Activated CD4-positive, alpha-beta T cell treated with anti-CD3 and anti-CD28 coated beads, Interleukin-2, amount 10 ng/mL, durations not matched to agents 7 days and 5 days (primary cell): ENCODE measurements at regions not wholly inside any gene's neighbourhood (a gene's known extent, or its start where the extent isn't known, plus 50 kb on each side); places are given as distances from the start of the nearest gene placed in this dataset.
A peak's percentile ranks its signal among the peaks of the same experiment; 100 is the strongest.

Source experiments
- CTCF ChIA-PET: fragments of 350-600 bp; sonication (Branson Sonifier 250); formaldehyde crosslinking; loops from one replicate; lab custom pipeline; 2021; ENCODE audit warnings: antibody characterized with exemption; lab: Charles Lee
- POLR2A ChIA-PET: fragments of 350-600 bp; sonication (Branson Sonifier 250); formaldehyde crosslinking; loops from one replicate; lab custom pipeline; 2021; ENCODE audit warnings: antibody characterized with exemption; lab: Charles Lee
- DNase-seq: peaks from one replicate; pipeline ENCODE4 v3.0.0-alpha.2; 2020
- H3K27ac Mint-ChIP-seq: one replicate; pipeline ENCODE4 v1.8.0; 2021; ENCODE audit warnings: mild to moderate bottlenecking, moderate library complexity, mixed read lengths
- H3K27me3 Mint-ChIP-seq: one replicate; pipeline ENCODE4 v1.8.0; 2021; ENCODE audit warnings: mixed read lengths
- H3K36me3 Mint-ChIP-seq: one replicate; pipeline ENCODE4 v1.8.0; 2021; ENCODE audit warnings: low read depth, mixed read lengths
- H3K4me1 Mint-ChIP-seq: one replicate; pipeline ENCODE4 v1.8.0; 2021; ENCODE audit warnings: mixed read lengths
- H3K4me3 Mint-ChIP-seq: one replicate; pipeline ENCODE4 v1.8.0; 2021; ENCODE audit warnings: mild to moderate bottlenecking, moderate library complexity, mixed read lengths
- H3K9me3 Mint-ChIP-seq: one replicate; pipeline ENCODE4 v1.8.0; 2021; ENCODE audit warnings: mixed read lengths

- H3K27me3 Mint-ChIP-seq = no peaks in the 10 kb centered on the region
- H3K4me3 Mint-ChIP-seq = no peak overlapping the region
- H3K9me3 Mint-ChIP-seq = no peaks in the 10 kb centered on the region
- H3K4me1 Mint-ChIP-seq = no peaks in the 10 kb centered on the region
- no peaks in the 10 kb centered on the region for H3K36me3 Mint-ChIP-seq
- POLR2A ChIA-PET = no interaction called here
- H3K27ac Mint-ChIP-seq = no peak overlapping the region
- CTCF ChIA-PET = no interaction called here
- no peak for DNase-seq
Measured at GRCh38 chr2:104404526-104404925, 449.4 kb upstream of the POU3F3 start.

- CTCF ChIA-PET = no interaction called here
- Mint-ChIP-seq H3K36me3 (no peaks in the 10 kb centered on the region), H3K4me1 (no peaks in the 10 kb centered on the region)
Measured at GRCh38 chr2:104405623-104406022, 448.3 kb upstream of the POU3F3 start.

GRCh38 chr2:104406261-104406726 is 447.6 kb upstream of the POU3F3 start:
- Mint-ChIP-seq H3K4me1 (no peaks in the 10 kb centered on the region), H3K9me3 (no peaks in the 10 kb centered on the region), H3K4me3 (no peak overlapping the region), H3K27me3 (no peaks in the 10 kb centered on the region), H3K27ac (no peak overlapping the region), H3K36me3 (no peaks in the 10 kb centered on the region)
- CTCF ChIA-PET = no interaction called here
- POLR2A ChIA-PET = no interaction called here
- DNase-seq = no peak

More at GRCh38 chr2:104405623-104406022, 448.3 kb upstream of the POU3F3 start:
- Mint-ChIP-seq H3K9me3 (no peaks in the 10 kb centered on the region), H3K27me3 (no peaks in the 10 kb centered on the region), H3K4me3 (no peak overlapping the region), H3K27ac (no peak overlapping the region)
- no peak for DNase-seq
- POLR2A ChIA-PET = no interaction called here

GRCh38 chr2:104407641-104408040 is 446.3 kb upstream of the POU3F3 start:
- no peak for DNase-seq
- Mint-ChIP-seq H3K27ac (no peak overlapping the region), H3K9me3 (no peaks in the 10 kb centered on the region), H3K27me3 (no peaks in the 10 kb centered on the region), H3K4me3 (no peak overlapping the region), H3K4me1 (no peaks in the 10 kb centered on the region), H3K36me3 (no peaks in the 10 kb centered on the region)
- CTCF ChIA-PET = no interaction called here
- POLR2A ChIA-PET = no interaction called here

DNA sequence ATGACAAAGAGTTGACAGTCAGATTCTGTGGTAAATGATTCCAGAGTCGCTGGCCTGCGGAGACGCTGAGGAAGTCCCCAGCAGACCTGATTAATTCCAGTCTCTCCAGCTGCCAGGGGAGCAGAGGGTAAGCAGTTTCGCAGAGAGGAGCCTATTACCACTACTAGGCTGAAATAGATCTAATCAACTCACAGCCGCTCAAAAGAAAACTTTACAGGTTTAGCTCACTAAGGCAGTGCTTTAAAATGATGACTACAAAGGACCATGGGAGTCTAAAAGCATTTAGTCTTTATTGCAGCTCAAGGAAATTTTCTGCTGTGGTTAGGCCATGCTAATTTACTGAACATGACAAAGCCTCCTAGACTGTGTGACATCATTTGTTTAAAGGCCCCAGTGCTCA is 445.6 kb upstream of the POU3F3 start:
- no peak for DNase-seq
- Mint-ChIP-seq H3K36me3 (no peaks in the 10 kb centered on the region), H3K27me3 (no peaks in the 10 kb centered on the region), H3K4me3 (no peak overlapping the region), H3K4me1 (no peaks in the 10 kb centered on the region), H3K27ac (no peak overlapping the region), H3K9me3 (no peaks in the 10 kb centered on the region)
- POLR2A ChIA-PET = no interaction called here
- CTCF ChIA-PET = no interaction called here

GRCh38 chr2:104410136-104410535 is 443.8 kb upstream of the POU3F3 start:
- H3K4me3 Mint-ChIP-seq = no peak overlapping the region
- POLR2A ChIA-PET = no interaction called here
- H3K27ac Mint-ChIP-seq = no peak overlapping the region
- no peaks in the 10 kb centered on the region for H3K36me3 Mint-ChIP-seq
- H3K9me3 Mint-ChIP-seq = no peaks in the 10 kb centered on the region
- peaks cover 6% of the 10 kb centered on the region for H3K27me3 Mint-ChIP-seq
- H3K4me1 Mint-ChIP-seq = no peaks in the 10 kb centered on the region
- CTCF ChIA-PET = no interaction called here
- DNase-seq = no peak

DNA sequence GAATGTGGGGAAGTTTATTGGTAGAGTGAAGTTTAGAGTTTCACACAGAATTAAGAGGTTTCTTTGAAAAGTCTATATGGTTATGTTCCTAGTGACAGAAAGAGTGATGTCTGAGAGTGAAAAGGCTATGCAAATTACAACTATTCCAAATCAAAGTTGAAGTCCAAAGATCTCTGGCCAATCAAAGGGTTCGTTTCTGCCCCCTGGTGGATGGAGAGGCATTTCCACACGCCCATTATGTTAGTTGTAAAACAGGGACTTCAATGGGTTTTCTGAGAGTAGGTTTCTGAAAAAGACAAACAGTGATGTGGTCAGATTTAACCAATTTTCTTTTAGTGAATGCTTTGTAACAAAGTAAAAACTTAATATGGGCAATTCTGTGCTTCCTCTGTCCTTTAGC is 441.5 kb upstream of the POU3F3 start:
- peaks cover 8% of the 10 kb centered on the region for H3K27me3 Mint-ChIP-seq
- DNase-seq = peak; percentile 21
- no peaks in the 10 kb centered on the region for H3K9me3 Mint-ChIP-seq
- no peaks in the 10 kb centered on the region for H3K4me1 Mint-ChIP-seq
- H3K27ac Mint-ChIP-seq = no peak overlapping the region
- ChIA-PET POLR2A (no interaction called here), CTCF (no interaction called here)
- H3K36me3 Mint-ChIP-seq = no peaks in the 10 kb centered on the region
- no peak overlapping the region for H3K4me3 Mint-ChIP-seq

DNA sequence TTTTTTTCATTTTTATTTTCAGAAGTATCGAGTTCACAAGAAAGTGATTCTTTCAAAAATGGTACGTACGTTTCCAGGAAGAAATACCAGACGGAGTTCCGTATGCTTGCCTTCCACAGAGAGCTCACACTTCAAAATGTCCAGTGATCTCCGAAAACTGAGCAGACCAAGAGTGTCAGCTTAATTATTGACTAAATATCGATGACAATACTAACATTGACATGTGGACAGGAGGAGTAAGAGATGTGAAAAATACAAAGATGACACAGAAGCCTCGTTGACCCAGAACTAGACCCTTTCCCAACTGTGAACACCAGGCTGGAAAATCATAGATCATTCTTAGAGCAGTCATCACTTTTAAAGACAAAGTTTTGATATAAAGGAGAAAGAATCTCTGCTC is 440.0 kb upstream of the POU3F3 start:
- Mint-ChIP-seq H3K4me3 (no peak overlapping the region), H3K4me1 (no peaks in the 10 kb centered on the region), H3K27ac (no peak overlapping the region), H3K27me3 (peaks cover 8% of the 10 kb centered on the region), H3K9me3 (no peaks in the 10 kb centered on the region), H3K36me3 (no peaks in the 10 kb centered on the region)
- CTCF ChIA-PET = no interaction called here
- POLR2A ChIA-PET = no interaction called here
- DNase-seq = no peak

DNA sequence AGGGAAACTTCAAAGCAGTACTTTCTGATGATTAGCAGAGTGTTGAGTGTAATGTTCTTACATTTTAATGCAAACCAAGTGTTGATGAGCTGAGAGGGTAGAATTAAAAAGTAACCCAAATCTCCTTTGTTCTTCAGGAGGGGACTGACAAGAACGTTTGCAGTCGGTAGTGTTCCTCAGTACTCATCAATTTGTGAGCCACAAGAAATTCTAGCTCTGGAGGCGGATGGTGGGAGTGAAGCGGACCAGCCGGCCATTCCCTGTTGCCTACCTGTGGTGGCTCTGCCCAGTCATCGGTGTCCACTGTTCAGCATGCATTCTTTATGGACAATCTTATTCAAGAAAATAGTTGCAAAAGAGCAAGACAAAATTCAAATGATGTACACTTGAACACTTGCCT is 438.6 kb upstream of the POU3F3 start:
- CTCF ChIA-PET = no interaction called here
- POLR2A ChIA-PET = no interaction called here

GRCh38 chr2:104416339-104417000 is 437.4 kb upstream of the POU3F3 start:
- Mint-ChIP-seq H3K36me3 (no peaks in the 10 kb centered on the region), H3K9me3 (no peaks in the 10 kb centered on the region), H3K27ac (no peak overlapping the region), H3K27me3 (peaks cover 8% of the 10 kb centered on the region), H3K4me3 (no peak overlapping the region), H3K4me1 (no peaks in the 10 kb centered on the region)
- ChIA-PET POLR2A (no interaction called here), CTCF (no interaction called here)
- no peak for DNase-seq

More for the DNA sequence above, 438.6 kb upstream of the POU3F3 start:
- DNase-seq = no peak
- no peak overlapping the region for H3K4me3 Mint-ChIP-seq
- H3K27me3 Mint-ChIP-seq = peaks cover 8% of the 10 kb centered on the region
- no peaks in the 10 kb centered on the region for H3K36me3 Mint-ChIP-seq
- H3K27ac Mint-ChIP-seq = no peak overlapping the region
- H3K4me1 Mint-ChIP-seq = no peaks in the 10 kb centered on the region
- H3K9me3 Mint-ChIP-seq = no peaks in the 10 kb centered on the region

- DNase-seq = no peak
- no peak overlapping the region for H3K4me3 Mint-ChIP-seq
- POLR2A ChIA-PET = no interaction called here
- H3K27me3 Mint-ChIP-seq = peaks cover 2% of the 10 kb centered on the region
- H3K4me1 Mint-ChIP-seq = no peaks in the 10 kb centered on the region
- no peak overlapping the region for H3K27ac Mint-ChIP-seq
- CTCF ChIA-PET = interaction anchor here (0.6 kb wide), 1 partner anchor 797 kb away, joined by 4 read pairs; no protein-coding TSS in a partner anchor
- no peaks in the 10 kb centered on the region for H3K36me3 Mint-ChIP-seq
- no peaks in the 10 kb centered on the region for H3K9me3 Mint-ChIP-seq
Measured at GRCh38 chr2:104420420-104420819, 433.5 kb upstream of the POU3F3 start.

DNA sequence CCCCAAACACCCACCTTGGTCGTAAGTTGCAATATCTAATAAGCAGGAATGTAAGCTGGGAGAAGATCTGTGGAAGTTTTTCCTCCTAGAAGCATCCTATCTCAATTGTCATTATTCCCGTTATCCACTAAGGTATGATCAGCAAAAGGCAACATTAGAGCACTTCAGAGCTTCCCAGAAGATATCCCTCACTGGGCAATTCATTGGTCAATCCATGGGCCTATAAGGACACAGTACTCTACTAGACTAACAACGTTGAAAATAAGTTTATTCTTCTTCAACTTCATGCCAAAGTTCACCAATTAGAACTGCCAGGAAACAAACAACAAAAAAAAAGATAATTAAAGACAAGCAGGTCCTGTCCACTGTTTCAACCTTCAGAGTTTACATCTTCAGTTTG is 433.0 kb upstream of the POU3F3 start:
- POLR2A ChIA-PET = no interaction called here
- Mint-ChIP-seq H3K27me3 (peaks cover 2% of the 10 kb centered on the region), H3K4me1 (no peaks in the 10 kb centered on the region), H3K27ac (no peak overlapping the region), H3K9me3 (no peaks in the 10 kb centered on the region), H3K4me3 (no peak overlapping the region), H3K36me3 (no peaks in the 10 kb centered on the region)
- CTCF ChIA-PET = interaction anchor here (0.6 kb wide), 1 partner anchor 798 kb away, joined by 4 read pairs; no protein-coding TSS in a partner anchor
- DNase-seq = no peak

- Mint-ChIP-seq H3K27ac (no peak overlapping the region), H3K4me1 (no peaks in the 10 kb centered on the region), H3K36me3 (no peaks in the 10 kb centered on the region), H3K9me3 (no peaks in the 10 kb centered on the region), H3K27me3 (peaks cover 8% of the 10 kb centered on the region), H3K4me3 (no peak overlapping the region)
- ChIA-PET CTCF (no interaction called here), POLR2A (no interaction called here)
- no peak for DNase-seq
Measured at GRCh38 chr2:104425850-104426595, 427.9 kb upstream of the POU3F3 start.
